ENCODE measurements at regions not wholly inside any gene's neighbourhood (a gene's known extent, or its start where the extent isn't known, plus 50 kb on each side); places are given as distances from the start of the nearest gene placed in this dataset.

- Histone ChIP-seq H3K4me3 (ENCODE audit: low read length in 3 of 3) (no peak overlapping the region), H3K27me3 (ENCODE audit: control insufficient read depth, insufficient read depth, low read length) (no peaks in the 10 kb centered on the region), H3K4me1 (ENCODE audit: control insufficient read depth in 2 of 3, insufficient read depth in 2 of 3, low read depth in 1 of 3, low read length in 3 of 3) (no peaks in the 10 kb centered on the region), H3K27ac (ENCODE audit: low read depth in 2 of 2, low read length in 2 of 2) (no peak overlapping the region), H3K36me3 (ENCODE audit: control insufficient read depth in 2 of 3, insufficient read depth in 3 of 3, low read length in 3 of 3) (no peaks in the 10 kb centered on the region), H3K9ac (ENCODE audit: low read length in 3 of 3) (no peak overlapping the region), H3K9me3 (ENCODE audit: control insufficient read depth in 2 of 3, insufficient read depth in 1 of 3, low read length in 3 of 3) (no peaks in the 10 kb centered on the region)
- TF ChIP-seq, protein P1, sequence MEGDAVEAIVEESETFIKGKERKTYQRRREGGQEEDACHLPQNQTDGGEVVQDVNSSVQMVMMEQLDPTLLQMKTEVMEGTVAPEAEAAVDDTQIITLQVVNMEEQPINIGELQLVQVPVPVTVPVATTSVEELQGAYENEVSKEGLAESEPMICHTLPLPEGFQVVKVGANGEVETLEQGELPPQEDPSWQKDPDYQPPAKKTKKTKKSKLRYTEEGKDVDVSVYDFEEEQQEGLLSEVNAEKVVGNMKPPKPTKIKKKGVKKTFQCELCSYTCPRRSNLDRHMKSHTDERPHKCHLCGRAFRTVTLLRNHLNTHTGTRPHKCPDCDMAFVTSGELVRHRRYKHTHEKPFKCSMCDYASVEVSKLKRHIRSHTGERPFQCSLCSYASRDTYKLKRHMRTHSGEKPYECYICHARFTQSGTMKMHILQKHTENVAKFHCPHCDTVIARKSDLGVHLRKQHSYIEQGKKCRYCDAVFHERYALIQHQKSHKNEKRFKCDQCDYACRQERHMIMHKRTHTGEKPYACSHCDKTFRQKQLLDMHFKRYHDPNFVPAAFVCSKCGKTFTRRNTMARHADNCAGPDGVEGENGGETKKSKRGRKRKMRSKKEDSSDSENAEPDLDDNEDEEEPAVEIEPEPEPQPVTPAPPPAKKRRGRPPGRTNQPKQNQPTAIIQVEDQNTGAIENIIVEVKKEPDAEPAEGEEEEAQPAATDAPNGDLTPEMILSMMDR (IDR thresholded peaks at IDR 0.05; ENCODE audit: borderline replicate concordance, extremely low read depth, insufficient read depth), result no peak
- FAIRE-seq (no peak), DNase-seq (no peak)
- intact Hi-C loops (cut with DNase I), result no loop called here
Measured at GRCh38 chr2:176514805-176515500, 245.7 kb downstream of the MTX2 start.

DNA sequence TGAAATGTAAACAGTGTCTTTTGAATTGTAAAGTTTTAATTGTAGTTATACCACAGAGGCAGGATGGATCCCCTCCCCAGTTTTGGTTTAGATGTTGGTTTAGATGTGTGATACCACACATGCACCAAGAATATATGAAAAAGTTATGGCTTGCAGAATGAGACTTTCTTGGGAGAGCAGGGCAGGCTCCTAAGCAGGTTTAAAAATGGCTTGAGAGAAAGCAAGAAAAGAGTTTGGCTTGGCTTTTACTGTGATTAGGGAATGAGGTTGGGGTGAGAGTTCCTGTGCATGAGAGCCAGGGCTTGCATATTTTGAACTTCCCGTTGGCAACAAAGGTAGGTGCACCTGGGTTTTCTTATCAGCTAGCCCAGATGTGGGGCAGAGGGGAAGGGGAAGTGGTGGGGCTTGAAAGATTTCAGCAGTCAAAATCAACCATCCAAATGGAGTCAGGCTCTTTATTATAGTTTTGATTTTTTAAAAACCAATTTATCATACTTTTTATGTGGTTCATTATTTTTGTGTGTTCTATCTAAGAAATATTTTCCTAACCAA is 246.9 kb downstream of the MTX2 start:
- TF ChIP-seq, protein P1 (IDR thresholded peaks at IDR 0.05; ENCODE audit: borderline replicate concordance, extremely low read depth, insufficient read depth), result no peak
- Histone ChIP-seq H3K9me3 (ENCODE audit: control insufficient read depth in 2 of 3, insufficient read depth in 1 of 3, low read length in 3 of 3) (no peaks in the 10 kb centered on the region), H3K36me3 (ENCODE audit: control insufficient read depth in 2 of 3, insufficient read depth in 3 of 3, low read length in 3 of 3) (no peaks in the 10 kb centered on the region), H3K27me3 (ENCODE audit: control insufficient read depth, insufficient read depth, low read length) (no peaks in the 10 kb centered on the region), H3K4me3 (ENCODE audit: low read length in 3 of 3) (no peak overlapping the region), H3K4me1 (ENCODE audit: control insufficient read depth in 2 of 3, insufficient read depth in 2 of 3, low read depth in 1 of 3, low read length in 3 of 3) (no peaks in the 10 kb centered on the region), H3K27ac (ENCODE audit: low read depth in 2 of 2, low read length in 2 of 2) (no peak overlapping the region), H3K9ac (ENCODE audit: low read length in 3 of 3) (no peak overlapping the region)
- no peak for DNase-seq
- FAIRE-seq, result no peak
- intact Hi-C loops (cut with DNase I), result no loop called here

DNA sequence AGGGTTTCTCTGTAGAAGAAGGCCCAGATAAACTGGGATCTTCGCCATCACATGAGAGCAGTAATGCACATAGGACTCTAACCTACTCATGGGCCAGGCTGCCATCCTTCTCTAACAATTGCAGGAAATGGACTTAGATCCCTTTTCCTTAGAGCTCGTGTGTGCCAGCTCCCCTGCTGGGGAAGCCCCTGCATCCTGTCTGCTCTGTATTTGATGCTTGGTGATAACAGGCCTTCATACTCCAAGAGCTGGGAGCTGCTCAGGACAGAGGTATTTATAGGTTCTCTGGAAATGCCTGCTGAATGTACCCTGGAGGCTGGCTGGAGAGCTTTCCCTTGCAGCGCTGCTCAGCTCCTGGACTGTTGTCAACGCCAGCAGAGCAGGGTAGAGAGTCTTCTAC is 249.6 kb downstream of the MTX2 start:
- intact Hi-C loops (cut with DNase I), result no loop called here
- Histone ChIP-seq H3K4me3 (ENCODE audit: low read length in 3 of 3) (no peak overlapping the region), H3K4me1 (ENCODE audit: control insufficient read depth in 2 of 3, insufficient read depth in 2 of 3, low read depth in 1 of 3, low read length in 3 of 3) (no peaks in the 10 kb centered on the region), H3K9me3 (ENCODE audit: control insufficient read depth in 2 of 3, insufficient read depth in 1 of 3, low read length in 3 of 3) (no peaks in the 10 kb centered on the region), H3K9ac (ENCODE audit: low read length in 3 of 3) (no peak overlapping the region), H3K27me3 (ENCODE audit: control insufficient read depth, insufficient read depth, low read length) (no peaks in the 10 kb centered on the region), H3K36me3 (ENCODE audit: control insufficient read depth in 2 of 3, insufficient read depth in 3 of 3, low read length in 3 of 3) (no peaks in the 10 kb centered on the region), H3K27ac (ENCODE audit: low read depth in 2 of 2, low read length in 2 of 2) (no peak overlapping the region)
- DNase-seq (peak in 2 of 5 donors; percentile 18 to 51), FAIRE-seq (no peak)
- TF ChIP-seq, protein P1 (IDR thresholded peaks at IDR 0.05; ENCODE audit: borderline replicate concordance, extremely low read depth, insufficient read depth), result no peak
